Mammary epithelial cell (primary cell): ENCODE measurements at regions not wholly inside any gene's neighbourhood (a gene's known extent, or its start where the extent isn't known, plus 50 kb on each side); places are given as distances from the start of the nearest gene placed in this dataset.

Source experiments
- EZH2 ChIP-seq: IDR thresholded peaks from 2 replicates; pipeline ENCODE4 v1.6.1; 2012; ENCODE audit warnings: low read length, inconsistent platforms, borderline replicate concordance
- TF ChIP-seq, protein P1 (sequence below), 2 donors: IDR thresholded peaks in 1 of 2; conservative IDR thresholded peaks in 1 of 2; 2 replicates each; pipeline ENCODE4 v1.5.1; 2011 to 2012; ENCODE audit warnings: inconsistent platforms in 2 of 2, low read length in 2 of 2, mild to moderate bottlenecking in 2 of 2, control low read depth in 1 of 2, low read depth in 1 of 2; ENCODE audit not compliant: insufficient read depth in 1 of 2; ENCODE audit errors: extremely low read depth in 1 of 2

GRCh38 chr7:136605532-136606329 is 262.7 kb upstream of the CHRM2 start:
- TF ChIP-seq, protein P1, sequence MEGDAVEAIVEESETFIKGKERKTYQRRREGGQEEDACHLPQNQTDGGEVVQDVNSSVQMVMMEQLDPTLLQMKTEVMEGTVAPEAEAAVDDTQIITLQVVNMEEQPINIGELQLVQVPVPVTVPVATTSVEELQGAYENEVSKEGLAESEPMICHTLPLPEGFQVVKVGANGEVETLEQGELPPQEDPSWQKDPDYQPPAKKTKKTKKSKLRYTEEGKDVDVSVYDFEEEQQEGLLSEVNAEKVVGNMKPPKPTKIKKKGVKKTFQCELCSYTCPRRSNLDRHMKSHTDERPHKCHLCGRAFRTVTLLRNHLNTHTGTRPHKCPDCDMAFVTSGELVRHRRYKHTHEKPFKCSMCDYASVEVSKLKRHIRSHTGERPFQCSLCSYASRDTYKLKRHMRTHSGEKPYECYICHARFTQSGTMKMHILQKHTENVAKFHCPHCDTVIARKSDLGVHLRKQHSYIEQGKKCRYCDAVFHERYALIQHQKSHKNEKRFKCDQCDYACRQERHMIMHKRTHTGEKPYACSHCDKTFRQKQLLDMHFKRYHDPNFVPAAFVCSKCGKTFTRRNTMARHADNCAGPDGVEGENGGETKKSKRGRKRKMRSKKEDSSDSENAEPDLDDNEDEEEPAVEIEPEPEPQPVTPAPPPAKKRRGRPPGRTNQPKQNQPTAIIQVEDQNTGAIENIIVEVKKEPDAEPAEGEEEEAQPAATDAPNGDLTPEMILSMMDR (conservative IDR thresholded peaks at IDR 0.05 in 1 of 2, IDR thresholded peaks at IDR 0.05 in 1 of 2; ENCODE audit: extremely low read depth in 1 of 2, insufficient read depth in 1 of 2, low read depth in 1 of 2, low read length in 2 of 2): no peak
- no peak for TF ChIP-seq EZH2
